HG03108 (cell line): ENCODE measurements at regions not wholly inside any gene's neighbourhood (a gene's known extent, or its start where the extent isn't known, plus 50 kb on each side); places are given as distances from the start of the nearest gene placed in this dataset.
"Not testable (repeated sequence)": the region's sequence is repeated elsewhere in the genome, so short reads cannot be mapped to it uniquely, and the experiment has no call there.

ENCODE experiments used
- ATAC-seq: cut with Tn5 transposase; IDR thresholded peaks from one replicate; pipeline ENCODE4 v1.9.1; 2021; ENCODE audit warnings: moderate library complexity; ENCODE audit not compliant: unreplicated experiment

GRCh38 chr7:4319280-4319679 lies 362.8 kb upstream of the FOXK1 start:
- ATAC-seq, result no peak

GRCh38 chr7:4325732-4326131 lies 356.4 kb upstream of the FOXK1 start:
- ATAC-seq, result no peak

- no peak for ATAC-seq
Measured at GRCh38 chr7:4331711-4332110, 350.4 kb upstream of the FOXK1 start.

- ATAC-seq, result no peak
Measured at GRCh38 chr7:4338556-4338955, 343.5 kb upstream of the FOXK1 start.

GRCh38 chr7:4343272-4344247 lies 338.5 kb upstream of the FOXK1 start:
- no peak for ATAC-seq

GRCh38 chr7:4345004-4345403 lies 337.1 kb upstream of the FOXK1 start:
- ATAC-seq, result no peak

- ATAC-seq, result no peak
Measured at GRCh38 chr7:4352069-4352468, 330.0 kb upstream of the FOXK1 start.

GRCh38 chr7:4361774-4362173 lies 320.3 kb upstream of the FOXK1 start:
- no peak for ATAC-seq

GRCh38 chr7:4383584-4383983 lies 298.5 kb upstream of the FOXK1 start:
- ATAC-seq, result no peak

- no peak for ATAC-seq
Measured at GRCh38 chr7:4386190-4386589, 295.9 kb upstream of the FOXK1 start.

- not testable (repeated sequence) for ATAC-seq
Measured at GRCh38 chr7:4391103-4391502, 291.0 kb upstream of the FOXK1 start.

GRCh38 chr7:4394736-4395135 lies 287.4 kb upstream of the FOXK1 start:
- ATAC-seq, result no peak

- ATAC-seq, result no peak
Measured at GRCh38 chr7:4399121-4399520, 283.0 kb upstream of the FOXK1 start.

GRCh38 chr7:4399596-4399995 lies 282.5 kb upstream of the FOXK1 start:
- ATAC-seq, result no peak

- ATAC-seq, result no peak
Measured at GRCh38 chr7:4406288-4407058, 275.6 kb upstream of the FOXK1 start.

GRCh38 chr7:4409946-4410345 lies 272.1 kb upstream of the FOXK1 start:
- no peak for ATAC-seq

GRCh38 chr7:4416396-4417056 lies 265.6 kb upstream of the FOXK1 start:
- no peak for ATAC-seq

GRCh38 chr7:4428526-4428925 lies 253.6 kb upstream of the FOXK1 start:
- ATAC-seq, result no peak

GRCh38 chr7:4430227-4430626 lies 251.9 kb upstream of the FOXK1 start:
- ATAC-seq, result no peak

GRCh38 chr7:4434306-4434705 lies 247.8 kb upstream of the FOXK1 start:
- no peak for ATAC-seq

- ATAC-seq, result no peak
Measured at GRCh38 chr7:4436361-4436895, 245.7 kb upstream of the FOXK1 start.
